CD4-positive, alpha-beta T cell (primary cell): ENCODE measurements at regions not wholly inside any gene's neighbourhood (a gene's known extent, or its start where the extent isn't known, plus 50 kb on each side); places are given as distances from the start of the nearest gene placed in this dataset.

Experiments used
- ATAC-seq: fragments of 200-7000 bp; cut with Tn5 transposase; one replicate; pipeline ENCODE4 v1.10.0; 2022; ENCODE audit warnings: mild to moderate bottlenecking; ENCODE audit not compliant: poor library complexity
- CTCF ChIA-PET: fragments of 350-600 bp; sonication (Branson Sonifier 250); formaldehyde crosslinking; loops from one replicate; lab custom pipeline; 2021; ENCODE audit warnings: antibody characterized with exemption, inconsistent platforms; lab: Charles Lee
- POLR2A ChIA-PET: fragments of 350-600 bp; sonication (Branson Sonifier 250); formaldehyde crosslinking; loops from one replicate; lab custom pipeline; 2021; ENCODE audit warnings: antibody characterized with exemption, inconsistent platforms; lab: Charles Lee
- DNase-seq, 14 experiments: peaks; one replicate each; pipeline ENCODE4 v3.0.0-alpha.2; 2013 to 2020; ENCODE audit warnings: mixed read lengths in 2 of 14
- H3K27ac ChIP-seq, 2 donors: one replicate each; pipeline versions ENCODE4 v1.5.1 to v1.7.0; 2013; ENCODE audit warnings: low read length in 2 of 2, low read depth in 1 of 2, mild to moderate bottlenecking in 1 of 2
- H3K27me3 ChIP-seq, 2 experiments: 1 replicate in 1 of 2; 2 replicates in 1 of 2; pipeline versions ENCODE4 v1.6.1 to v1.7.0; 2013; ENCODE audit warnings: low read length in 2 of 2, control low read depth in 1 of 2, mild to moderate bottlenecking in 1 of 2, moderate library complexity in 1 of 2; ENCODE audit not compliant: insufficient read depth in 2 of 2, control insufficient read depth in 1 of 2
- H3K36me3 ChIP-seq: one replicate; pipeline ENCODE4 v1.6.1; 2013; ENCODE audit warnings: low read length, control low read depth; ENCODE audit not compliant: insufficient read depth
- H3K4me1 ChIP-seq: one replicate; pipeline ENCODE4 v1.6.1; 2013; ENCODE audit warnings: low read length, control low read depth; ENCODE audit not compliant: insufficient read depth
- H3K4me3 ChIP-seq: one replicate; pipeline ENCODE4 v1.5.1; 2013; ENCODE audit warnings: mild to moderate bottlenecking, low read length, moderate library complexity
- H3K9me3 ChIP-seq, 2 experiments: 1 replicate in 1 of 2; 2 replicates in 1 of 2; pipeline versions ENCODE4 v1.6.1 to v1.7.0; 2013; ENCODE audit warnings: low read length in 2 of 2, mild to moderate bottlenecking in 2 of 2, control low read depth in 1 of 2, moderate library complexity in 1 of 2; ENCODE audit not compliant: control insufficient read depth in 1 of 2, insufficient read depth in 1 of 2
- H3K27ac Mint-ChIP-seq: one replicate; pipeline ENCODE4 v1.8.0; 2020; ENCODE audit warnings: mixed read lengths
- H3K27me3 Mint-ChIP-seq: one replicate; pipeline ENCODE4 v1.8.0; 2021; ENCODE audit warnings: mixed read lengths
- H3K36me3 Mint-ChIP-seq: one replicate; pipeline ENCODE4 v1.8.0; 2021; ENCODE audit warnings: low read depth, mixed read lengths
- H3K4me1 Mint-ChIP-seq: one replicate; pipeline ENCODE4 v1.8.0; 2021; ENCODE audit warnings: low read depth, mixed read lengths
- H3K4me3 Mint-ChIP-seq: one replicate; pipeline ENCODE4 v1.8.0; 2020; ENCODE audit warnings: mild to moderate bottlenecking, mixed read lengths
- H3K9me3 Mint-ChIP-seq: one replicate; pipeline ENCODE4 v1.8.0; 2020; ENCODE audit warnings: mixed read lengths
- intact Hi-C, 2 experiments: fragments of 100-400 bp; cut with DNase I in 1 of 2; cut with micrococcal nuclease in 1 of 2; formaldehyde crosslinking; loops; one replicate each; pipeline versions ENCODE4 v1.15.1 to v1.9.0; 2023 to 2025; cut with DNase I, micrococcal nuclease
- TF ChIP-seq, protein P1 (sequence below): fragments of 200-600 bp; IDR thresholded peaks from one replicate; pipeline ENCODE4 v1.8.0; 2022; ENCODE audit warnings: antibody characterized with exemption, mild to moderate bottlenecking

DNA sequence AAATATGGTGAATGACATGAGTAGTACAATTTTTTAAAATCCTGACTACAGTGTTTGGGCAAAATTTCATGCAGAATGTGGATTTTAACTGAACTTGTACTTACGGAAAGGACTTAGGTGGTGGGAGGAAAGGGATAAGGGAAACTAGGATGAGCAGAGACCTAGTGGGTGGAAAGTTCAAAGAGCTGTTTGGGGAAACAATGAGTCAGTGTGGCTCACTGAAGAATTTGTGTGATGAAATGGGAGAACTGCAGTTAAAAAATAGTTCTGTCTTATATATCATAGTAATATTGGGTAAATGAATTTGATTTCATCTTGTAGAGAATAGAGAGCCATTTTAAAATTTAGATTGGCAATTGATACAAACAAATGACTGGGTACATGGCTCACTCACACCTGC is 220.1 kb upstream of the CTAGE1 start:
- Mint-ChIP-seq H3K27ac (no peak overlapping the region), H3K27me3 (peaks cover 8% of the 10 kb centered on the region), H3K4me1 (no peaks in the 10 kb centered on the region), H3K4me3 (no peak overlapping the region), H3K9me3 (peaks cover 20% of the 10 kb centered on the region), H3K36me3 (no peaks in the 10 kb centered on the region)
- ChIA-PET POLR2A (no interaction called here), CTCF (no interaction called here)
- intact Hi-C loops, result no loop called here
- Histone ChIP-seq H3K4me1 (no peaks in the 10 kb centered on the region), H3K27ac (no peak overlapping the region), H3K9me3 (peaks cover 0 to 12% of the 10 kb centered on the region in 2 experiments), H3K27me3 (peaks cover 0 to 3% of the 10 kb centered on the region in 2 experiments), H3K36me3 (no peaks in the 10 kb centered on the region), H3K4me3 (no peak overlapping the region)
- no peak for ATAC-seq
- no peak for DNase-seq
- TF ChIP-seq, protein P1, sequence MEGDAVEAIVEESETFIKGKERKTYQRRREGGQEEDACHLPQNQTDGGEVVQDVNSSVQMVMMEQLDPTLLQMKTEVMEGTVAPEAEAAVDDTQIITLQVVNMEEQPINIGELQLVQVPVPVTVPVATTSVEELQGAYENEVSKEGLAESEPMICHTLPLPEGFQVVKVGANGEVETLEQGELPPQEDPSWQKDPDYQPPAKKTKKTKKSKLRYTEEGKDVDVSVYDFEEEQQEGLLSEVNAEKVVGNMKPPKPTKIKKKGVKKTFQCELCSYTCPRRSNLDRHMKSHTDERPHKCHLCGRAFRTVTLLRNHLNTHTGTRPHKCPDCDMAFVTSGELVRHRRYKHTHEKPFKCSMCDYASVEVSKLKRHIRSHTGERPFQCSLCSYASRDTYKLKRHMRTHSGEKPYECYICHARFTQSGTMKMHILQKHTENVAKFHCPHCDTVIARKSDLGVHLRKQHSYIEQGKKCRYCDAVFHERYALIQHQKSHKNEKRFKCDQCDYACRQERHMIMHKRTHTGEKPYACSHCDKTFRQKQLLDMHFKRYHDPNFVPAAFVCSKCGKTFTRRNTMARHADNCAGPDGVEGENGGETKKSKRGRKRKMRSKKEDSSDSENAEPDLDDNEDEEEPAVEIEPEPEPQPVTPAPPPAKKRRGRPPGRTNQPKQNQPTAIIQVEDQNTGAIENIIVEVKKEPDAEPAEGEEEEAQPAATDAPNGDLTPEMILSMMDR, result no peak

DNA sequence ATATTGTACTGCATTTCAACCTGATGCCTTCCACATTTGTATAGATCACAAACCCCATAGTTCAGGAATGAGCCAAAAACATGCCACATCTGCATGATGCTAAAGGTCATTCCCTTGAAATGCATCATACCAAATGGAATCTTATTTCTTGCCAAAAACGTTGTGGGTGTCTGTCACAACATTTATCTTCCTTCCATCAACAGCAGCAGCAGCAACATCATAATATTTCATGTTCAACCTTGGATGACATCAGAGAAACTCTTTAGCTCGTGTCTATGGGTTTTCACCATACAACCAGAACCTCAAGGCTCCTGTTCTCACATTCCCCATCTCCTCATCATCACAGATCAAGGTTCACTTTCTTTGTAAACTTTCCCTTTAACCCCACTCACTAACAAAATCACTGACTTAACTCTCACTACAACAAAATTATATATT is 221.3 kb upstream of the CTAGE1 start:
- intact Hi-C loops, result no loop called here
- Mint-ChIP-seq H3K27ac (no peak overlapping the region), H3K4me3 (no peak overlapping the region), H3K27me3 (peaks cover 4% of the 10 kb centered on the region), H3K36me3 (no peaks in the 10 kb centered on the region), H3K9me3 (peaks cover 20% of the 10 kb centered on the region), H3K4me1 (no peaks in the 10 kb centered on the region)
- no peak overlapping the region for H3K27ac ChIP-seq
- ATAC-seq, result no peak
- peaks cover 0 to 3% of the 10 kb centered on the region in 2 experiments for H3K27me3 ChIP-seq
- POLR2A ChIA-PET, result no interaction called here
- H3K9me3 ChIP-seq, result peaks cover 0 to 12% of the 10 kb centered on the region in 2 experiments
- CTCF ChIA-PET, result no interaction called here
- no peaks in the 10 kb centered on the region for H3K4me1 ChIP-seq
- DNase-seq, result no peak
- H3K36me3 ChIP-seq, result no peaks in the 10 kb centered on the region
- TF ChIP-seq, protein P1, result no peak
- H3K4me3 ChIP-seq, result no peak overlapping the region

DNA sequence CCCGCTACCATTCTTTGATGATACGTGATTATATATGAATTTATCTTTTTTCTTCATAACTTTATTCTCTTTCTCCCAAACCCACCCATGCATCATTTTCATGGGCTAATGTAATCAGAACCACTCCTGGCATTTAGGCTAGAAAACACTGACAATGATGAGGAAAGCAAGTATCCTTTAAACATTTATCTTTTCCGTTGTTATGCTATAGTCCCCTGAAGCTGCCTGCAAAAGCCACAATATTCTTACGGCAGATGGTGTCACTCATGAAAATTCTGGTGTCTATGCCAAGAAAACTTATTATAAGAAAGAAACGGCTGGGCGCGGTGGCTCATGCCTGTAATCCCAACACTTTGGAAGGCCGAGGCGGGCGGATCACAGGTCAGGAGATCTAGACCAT is 221.8 kb upstream of the CTAGE1 start:
- ChIA-PET POLR2A (no interaction called here), CTCF (no interaction called here)
- Mint-ChIP-seq H3K36me3 (no peaks in the 10 kb centered on the region), H3K9me3 (peaks cover 20% of the 10 kb centered on the region), H3K4me3 (no peak overlapping the region), H3K27me3 (peaks cover 4% of the 10 kb centered on the region), H3K27ac (no peak overlapping the region), H3K4me1 (no peaks in the 10 kb centered on the region)
- no peak overlapping the region for H3K27ac ChIP-seq
- peaks cover 0 to 3% of the 10 kb centered on the region in 2 experiments for H3K27me3 ChIP-seq
- no peak for DNase-seq
- H3K4me3 ChIP-seq, result no peak overlapping the region
- intact Hi-C loops, result no loop called here
- H3K36me3 ChIP-seq, result no peaks in the 10 kb centered on the region
- H3K9me3 ChIP-seq, result peaks cover 0 to 8% of the 10 kb centered on the region in 2 experiments
- no peaks in the 10 kb centered on the region for H3K4me1 ChIP-seq
- no peak for ATAC-seq
- TF ChIP-seq, protein P1, result no peak
